GM18907 (cell line): ENCODE measurements at regions not wholly inside any gene's neighbourhood (a gene's known extent, or its start where the extent isn't known, plus 50 kb on each side); places are given as distances from the start of the nearest gene placed in this dataset.
"Not testable (repeated sequence)": the region's sequence is repeated elsewhere in the genome, so short reads cannot be mapped to it uniquely, and the experiment has no call there.

Experiments
- ATAC-seq: cut with Tn5 transposase; IDR thresholded peaks from one replicate; pipeline ENCODE4 v1.9.1; 2021; ENCODE audit warnings: mild to moderate bottlenecking, moderate library complexity; ENCODE audit not compliant: unreplicated experiment

DNA sequence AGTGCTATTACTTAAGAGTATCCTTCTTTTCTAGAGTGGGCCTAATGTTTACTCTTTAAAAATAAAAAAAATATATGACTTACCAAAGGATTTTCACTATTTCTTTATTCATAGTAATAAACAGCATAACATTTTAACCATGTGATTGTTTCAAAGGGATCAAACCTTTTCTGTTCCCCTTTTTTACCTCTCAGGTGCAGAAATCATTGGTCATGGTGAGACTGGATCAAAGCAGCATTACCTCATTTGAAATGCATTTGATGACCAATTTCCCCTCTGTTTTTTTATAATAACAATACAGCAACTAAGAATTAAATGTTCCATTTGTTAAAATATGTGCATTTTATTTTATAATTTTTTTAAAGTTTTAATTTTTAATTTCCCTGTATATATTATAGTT is 598.0 kb upstream of the RGMB start:
- no peak for ATAC-seq

DNA sequence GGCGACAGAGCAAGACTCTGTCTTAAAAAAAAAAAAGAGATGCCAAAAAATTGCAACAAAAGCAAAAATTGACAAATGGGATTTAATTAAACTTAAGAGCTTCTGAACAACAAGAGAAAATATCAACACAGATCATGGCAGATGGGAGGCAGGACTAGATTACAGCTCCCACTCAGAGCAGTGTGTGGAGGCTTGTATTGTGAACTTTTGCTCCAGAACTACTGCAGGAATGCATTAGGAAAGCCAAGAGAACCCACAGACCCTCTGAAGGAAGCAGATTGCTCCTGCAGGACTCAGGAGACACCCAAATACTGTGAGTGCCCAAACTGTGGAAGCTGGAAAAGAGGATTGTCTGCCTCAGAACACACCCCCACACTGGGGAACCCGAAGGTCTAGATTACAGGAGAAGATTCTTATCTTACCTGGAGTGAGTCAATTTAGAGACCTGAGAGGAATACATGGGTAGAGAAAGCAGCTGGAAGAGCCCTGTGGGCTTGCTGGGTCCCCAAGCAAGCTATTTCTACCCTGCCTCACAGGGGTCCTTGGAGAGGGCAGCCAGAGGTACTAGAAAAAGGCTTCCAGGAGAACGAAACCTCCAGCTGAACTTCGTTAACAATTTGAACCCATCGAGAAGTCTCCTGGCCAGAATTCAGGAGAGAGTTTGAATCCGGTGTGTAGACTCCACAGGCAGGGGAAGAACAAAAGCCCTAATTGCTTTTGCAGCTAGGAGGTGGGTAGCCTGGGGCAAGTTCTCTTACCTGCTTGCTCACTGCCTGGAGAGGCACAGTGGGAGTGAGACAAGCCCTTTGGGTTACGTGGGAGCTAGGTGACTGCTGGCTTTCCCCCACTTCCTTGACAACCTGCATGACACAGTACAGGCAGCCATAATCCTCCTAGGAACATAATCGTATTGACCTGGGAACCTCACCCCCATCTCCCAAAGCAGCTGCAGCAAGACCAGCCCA is 593.4 kb upstream of the RGMB start:
- ATAC-seq = no peak

DNA sequence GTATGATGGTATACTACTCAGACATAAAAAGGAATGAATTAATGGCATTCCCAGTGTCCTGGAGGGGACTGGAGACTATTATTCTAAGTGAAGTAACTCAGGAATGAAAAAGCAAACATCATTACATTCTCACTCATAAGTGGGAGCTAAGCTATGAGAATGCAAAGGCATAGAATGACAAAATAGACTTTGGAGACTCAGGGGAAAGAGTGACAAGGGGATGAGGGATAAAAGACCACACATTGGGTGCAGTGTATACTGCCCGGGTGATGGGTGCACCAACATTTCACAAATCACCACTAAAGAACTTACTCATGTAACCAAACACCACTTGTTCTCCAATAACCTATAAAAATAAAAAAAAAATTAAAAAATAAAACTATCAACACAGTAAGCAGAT is 587.3 kb upstream of the RGMB start:
- no peak for ATAC-seq

DNA sequence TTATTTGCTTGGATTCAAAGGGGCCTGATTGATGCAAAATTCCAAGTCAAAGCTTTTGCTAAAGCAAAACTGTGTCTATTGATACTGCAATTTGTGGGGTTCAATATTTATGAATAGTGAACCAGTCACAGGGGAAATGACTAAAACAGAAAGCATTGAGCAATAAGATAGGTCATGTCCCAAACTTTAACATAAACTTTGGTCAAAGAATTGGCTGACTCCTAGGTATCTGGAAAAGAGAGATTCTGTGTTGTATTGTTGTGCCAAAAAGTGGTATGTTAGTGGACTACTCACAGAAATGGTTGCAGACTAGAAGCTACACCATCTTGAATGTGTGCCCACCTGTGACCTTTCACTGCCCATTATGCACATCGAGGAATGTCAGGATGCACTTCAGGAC is 585.5 kb upstream of the RGMB start:
- ATAC-seq = no peak

DNA sequence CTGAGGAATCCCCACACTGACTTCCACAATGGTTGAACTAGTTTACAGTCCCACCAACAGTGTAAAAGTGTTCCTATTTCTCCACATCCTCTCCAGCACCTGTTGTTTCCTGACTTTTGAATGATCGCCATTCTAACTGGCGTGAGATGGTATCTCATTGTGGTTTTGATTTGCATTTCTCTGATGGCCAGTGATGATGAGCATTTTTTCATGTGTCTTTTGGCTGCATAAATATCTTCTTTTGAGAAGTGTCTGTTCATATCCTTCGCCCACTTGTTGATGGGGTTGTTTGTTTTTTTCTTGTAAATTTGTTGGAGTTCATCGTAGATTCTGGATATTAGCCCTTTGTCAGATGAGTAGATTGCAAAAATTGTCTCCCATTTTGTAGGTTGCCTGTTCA is 583.1 kb upstream of the RGMB start:
- ATAC-seq = not testable (repeated sequence)

DNA sequence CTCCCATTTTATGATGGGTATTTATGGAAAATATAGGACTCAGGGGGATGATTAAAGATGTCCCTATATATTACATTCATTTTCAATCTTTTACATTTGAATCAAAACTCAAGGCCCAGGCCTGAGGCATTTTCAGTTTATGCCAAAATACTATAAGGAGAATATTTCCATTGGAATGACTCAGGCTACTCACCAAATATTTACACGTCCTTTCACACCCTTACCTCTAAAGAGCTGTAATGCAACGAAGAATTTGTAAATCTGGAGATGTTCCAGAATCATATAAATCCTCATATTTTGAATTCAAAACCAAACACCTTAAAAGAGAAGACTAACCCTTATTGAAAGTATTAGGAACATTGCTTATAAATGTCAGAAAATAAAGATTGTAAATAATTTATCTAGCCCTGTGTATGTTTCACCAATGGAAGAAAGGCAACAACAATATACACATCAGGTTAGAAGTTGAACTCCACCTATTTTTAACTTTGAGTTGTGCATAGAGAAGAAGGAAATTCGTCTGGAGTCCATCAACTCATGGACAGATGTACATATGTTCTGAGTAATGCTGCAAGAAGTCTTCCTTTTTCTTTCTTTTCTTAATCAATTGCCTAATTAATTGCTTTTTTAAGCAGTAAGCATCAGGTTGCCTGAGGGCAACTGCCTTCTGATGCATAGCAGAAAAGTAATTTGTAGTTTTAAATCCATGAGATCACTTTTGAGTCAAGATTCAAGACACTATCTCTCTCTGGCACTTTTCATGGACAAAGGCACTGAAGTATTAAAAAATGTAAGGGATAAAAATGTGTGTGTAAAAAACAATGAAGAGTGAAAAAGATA is 579.3 kb upstream of the RGMB start:
- ATAC-seq = no peak

DNA sequence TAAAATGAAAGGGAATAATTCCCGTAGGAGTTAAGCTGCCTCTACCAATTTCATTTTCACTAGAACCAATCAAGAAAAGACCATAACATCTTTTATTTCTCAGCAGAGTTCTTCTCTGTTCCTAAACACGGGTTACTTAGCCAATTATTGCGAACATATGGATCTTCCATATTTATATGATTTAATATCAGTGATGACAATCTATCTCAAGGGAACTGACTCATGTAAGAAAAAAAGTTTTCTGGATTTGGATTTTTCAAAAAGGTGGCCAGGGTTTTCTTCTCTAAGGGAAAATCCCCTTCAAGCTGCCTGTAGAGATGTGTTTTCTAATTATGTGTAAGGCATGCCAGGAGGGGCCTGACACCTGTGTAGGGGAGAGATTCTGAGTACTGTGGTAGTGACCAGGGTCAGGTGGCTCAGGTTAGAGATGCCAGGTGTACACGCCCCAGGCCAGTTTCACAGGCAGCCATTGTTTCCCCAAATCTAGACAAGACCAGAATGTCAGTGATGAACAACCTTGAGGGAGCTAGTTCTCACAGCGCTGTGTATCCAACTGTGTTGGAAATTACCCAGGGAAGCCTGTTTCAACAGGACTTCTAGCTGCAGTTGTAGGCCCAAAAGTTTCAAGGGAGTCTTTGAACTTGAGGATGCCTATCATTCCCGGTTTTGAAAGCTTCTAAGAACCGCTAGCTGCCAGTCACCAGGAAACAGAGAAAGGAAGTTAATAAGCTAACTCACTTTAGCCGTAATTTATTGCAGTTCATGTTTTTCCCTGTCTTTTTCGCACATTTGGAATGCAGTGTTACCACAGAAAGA is 572.5 kb upstream of the RGMB start:
- ATAC-seq = no peak

DNA sequence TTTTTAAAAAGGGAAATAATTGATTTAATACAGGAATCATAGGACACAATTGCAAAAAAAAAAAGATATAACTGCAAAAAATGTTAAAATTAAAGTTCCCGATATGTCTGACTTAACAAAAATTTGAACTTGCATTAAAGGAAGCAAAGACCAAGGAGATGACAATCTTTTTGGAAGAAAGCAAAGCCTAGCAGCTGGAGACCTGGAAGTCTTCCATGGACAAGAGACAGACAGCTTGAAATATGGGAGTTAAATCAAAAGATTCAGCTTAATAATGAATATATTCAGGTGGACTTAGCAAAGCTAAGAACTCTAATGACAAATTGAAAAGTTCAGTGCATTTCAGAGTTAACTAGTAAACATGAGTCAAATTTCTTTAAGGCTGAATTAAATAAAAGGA is 568.7 kb upstream of the RGMB start:
- no peak for ATAC-seq

DNA sequence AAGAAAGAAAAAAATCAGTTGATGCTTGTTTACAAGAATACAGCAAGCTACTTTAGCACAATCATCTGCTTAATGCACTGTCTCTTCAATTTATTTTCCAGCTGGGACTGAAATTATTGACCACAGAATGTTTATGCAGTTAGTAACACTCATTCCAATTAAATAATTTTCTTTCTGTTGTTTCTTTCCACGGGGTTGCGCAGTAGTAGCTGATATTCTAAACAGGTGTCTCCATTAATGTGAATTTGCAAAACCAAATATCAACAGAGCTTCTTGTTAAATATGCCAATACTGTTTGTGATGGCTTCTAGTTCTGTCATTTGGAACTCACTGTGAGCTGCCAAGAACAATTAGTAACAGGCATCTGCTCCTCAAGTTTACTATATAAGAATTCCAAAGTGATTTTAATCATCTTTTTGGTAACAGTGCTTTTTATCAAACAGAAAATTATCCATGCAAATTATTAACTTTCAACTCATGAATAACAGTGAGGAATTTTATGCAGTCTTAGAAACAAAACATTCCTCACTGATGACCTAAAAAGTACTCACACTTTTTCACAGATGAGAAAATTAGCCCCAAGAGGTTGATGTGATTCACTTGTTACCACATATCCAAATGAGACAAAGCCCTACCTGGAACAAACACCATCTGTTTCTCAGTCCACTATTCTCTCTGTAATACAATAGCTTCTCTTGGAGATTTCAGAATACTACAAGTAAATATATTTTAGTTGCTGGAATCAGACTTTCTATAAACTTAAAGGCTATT is 567.6 kb upstream of the RGMB start:
- ATAC-seq = no peak

DNA sequence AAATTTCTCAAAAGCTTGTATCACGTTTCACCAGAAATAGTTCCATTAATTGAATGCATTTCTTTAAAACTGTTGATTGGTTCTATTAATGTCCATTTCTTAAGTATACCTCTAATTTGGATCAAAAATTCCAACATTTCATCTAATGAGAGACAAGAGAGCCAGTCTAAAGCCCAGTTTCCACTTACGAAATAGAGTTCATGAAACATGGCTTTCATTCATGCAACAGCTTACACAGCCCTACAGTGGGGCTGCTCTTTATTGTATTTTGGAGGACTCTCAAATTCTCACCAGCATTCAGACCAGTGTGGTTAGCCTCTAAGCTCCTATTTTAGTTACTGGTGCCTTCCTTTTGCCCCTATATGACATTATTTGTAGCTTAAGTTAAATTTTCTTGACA is 566.9 kb upstream of the RGMB start:
- ATAC-seq = no peak

DNA sequence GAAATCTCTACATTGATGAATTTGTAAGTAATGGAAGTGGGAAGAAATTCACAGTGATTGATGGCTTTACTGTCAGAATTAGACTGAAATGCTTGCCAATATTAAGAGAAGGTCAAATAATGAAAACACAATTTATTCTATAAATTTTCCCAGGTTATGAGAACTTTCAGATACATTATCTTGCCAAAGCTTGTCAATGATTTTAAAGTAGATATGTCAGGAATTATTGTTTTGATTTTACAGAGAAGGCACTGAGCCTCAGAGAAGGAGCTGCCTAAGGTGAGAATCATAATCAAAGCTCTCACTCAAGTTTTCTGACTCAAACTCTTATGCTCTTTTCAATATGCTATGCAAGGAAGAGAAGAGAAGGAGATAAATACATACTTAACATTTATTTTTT is 564.0 kb upstream of the RGMB start:
- no peak for ATAC-seq

DNA sequence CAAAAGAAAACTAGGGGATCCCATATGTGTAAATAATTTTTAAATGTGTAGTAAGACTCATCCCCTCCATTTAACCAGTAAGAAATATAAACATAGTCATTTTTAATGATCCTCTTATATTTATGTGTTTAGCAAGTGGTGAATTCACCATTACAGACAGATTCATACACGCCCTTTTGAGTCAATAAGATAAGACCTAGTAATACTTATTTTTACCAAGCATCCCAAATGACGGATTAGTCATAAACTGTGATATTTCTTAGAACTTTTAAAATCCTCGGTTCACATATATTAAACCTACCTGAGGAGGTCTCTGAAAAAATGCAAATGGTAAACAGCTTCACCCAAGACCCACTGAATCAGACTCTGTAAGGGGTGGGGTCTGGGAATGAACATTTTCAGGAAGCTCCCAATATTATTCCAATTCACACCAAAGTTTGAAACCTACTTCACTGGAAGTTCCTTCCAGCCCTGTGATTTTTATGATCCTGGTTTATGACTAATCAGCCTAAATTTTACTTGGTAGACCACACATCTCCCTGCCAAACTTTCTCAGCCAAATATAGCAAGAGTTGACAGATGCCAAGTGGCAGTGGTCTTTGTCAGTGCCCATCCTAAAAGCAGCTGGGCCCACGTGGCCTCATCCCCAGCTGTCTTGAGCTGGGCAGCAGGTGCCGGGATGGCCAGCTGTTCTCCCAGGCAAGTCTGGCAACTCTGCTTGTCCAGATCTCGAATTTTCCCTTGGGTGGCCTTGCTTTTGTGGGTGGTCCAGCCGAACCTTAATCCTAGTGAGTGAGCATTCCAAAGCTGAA is 559.0 kb upstream of the RGMB start:
- ATAC-seq = no peak

DNA sequence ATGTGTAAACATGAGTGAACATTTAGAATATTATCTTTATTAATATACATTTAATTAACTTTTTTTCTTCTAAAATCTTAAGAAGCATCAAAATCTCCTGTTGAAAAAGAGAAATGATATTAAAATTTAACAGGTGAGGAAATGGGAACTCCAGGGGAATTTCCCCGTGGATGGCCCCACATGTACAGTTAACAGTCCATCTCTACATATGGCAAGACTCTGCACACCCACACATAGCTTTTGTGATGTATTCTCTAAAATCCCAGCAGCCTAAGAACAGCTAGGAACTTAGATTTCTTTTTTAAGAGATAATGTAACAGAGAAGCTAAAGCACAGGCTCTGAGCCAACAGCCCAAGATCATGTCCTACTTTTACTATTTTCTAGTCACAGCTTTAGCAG is 556.3 kb upstream of the RGMB start:
- peak; percentile 81 for ATAC-seq

DNA sequence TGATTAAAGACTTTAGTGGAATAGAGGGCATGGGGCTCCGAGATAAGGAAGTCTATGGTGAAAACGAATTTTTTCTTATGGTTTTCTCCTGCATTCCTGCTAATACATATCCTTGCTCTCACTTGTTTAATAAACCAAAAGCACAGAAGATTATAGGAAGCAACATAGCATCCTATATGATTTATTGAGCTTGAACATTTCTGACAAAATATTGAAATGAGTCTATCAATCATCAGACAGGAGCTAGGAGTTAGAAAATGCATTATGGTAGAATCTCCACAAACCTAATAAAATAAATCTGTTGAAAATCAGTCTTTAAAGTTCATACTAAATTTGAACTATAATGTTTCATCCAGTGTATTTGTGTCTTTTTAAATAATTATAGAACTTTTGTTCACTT is 554.6 kb upstream of the RGMB start:
- no peak for ATAC-seq

DNA sequence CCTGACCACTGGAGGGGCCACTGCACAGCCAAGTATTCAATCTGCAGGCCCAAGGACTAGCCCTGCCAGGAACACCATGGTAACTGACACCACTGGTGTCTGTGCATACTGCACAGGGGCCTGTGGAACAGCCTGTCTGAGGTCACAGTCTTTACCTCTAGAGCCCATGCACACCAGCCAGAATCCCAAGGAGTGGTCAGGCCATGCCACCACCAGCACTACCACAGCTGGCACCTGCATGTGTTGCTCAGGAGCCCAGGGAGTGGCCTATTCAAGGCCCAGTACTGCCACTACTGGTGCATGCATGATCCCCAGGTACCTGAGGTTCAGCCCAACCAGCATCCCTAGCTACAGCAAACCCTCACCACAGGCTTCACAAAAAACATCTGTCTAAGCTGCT is 546.0 kb upstream of the RGMB start:
- ATAC-seq = no peak

DNA sequence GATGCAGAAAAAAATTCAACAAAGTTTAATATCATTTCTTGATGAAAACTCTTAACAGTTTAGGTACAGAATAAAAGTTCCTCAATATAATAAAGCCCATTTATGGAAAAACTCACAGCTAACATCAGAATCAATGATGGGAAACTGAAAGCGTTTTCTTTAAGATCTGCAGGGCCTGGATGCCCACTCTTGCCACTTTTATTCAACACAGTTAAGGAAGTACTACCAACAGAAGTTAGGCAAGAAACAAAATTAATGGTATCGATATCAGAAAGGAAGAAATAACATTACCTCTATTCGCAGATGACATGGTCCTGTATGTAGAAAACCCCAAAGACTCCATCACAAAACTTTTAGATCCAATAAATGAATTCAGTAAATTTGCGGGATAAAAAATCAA is 542.4 kb upstream of the RGMB start:
- no peak for ATAC-seq

DNA sequence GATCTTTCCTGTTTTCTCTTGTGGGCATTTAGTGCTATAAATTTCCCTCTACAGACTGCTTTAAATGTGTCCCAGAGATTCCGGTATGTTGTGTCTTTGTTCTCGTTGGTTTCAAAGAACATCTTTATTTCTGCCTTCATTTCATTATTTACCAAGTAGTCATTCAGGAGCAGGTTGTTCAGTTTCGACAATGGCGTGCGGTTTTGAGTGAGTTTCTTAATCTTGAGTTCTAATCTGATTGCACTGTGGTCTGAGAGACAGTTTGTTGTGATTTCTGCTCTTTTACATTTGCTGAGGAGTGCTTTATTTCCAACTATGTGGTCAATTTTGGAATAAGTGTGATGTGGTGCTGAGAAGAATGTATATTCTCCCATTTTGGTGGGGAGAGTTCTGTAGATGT is 535.7 kb upstream of the RGMB start:
- ATAC-seq = not testable (repeated sequence)

DNA sequence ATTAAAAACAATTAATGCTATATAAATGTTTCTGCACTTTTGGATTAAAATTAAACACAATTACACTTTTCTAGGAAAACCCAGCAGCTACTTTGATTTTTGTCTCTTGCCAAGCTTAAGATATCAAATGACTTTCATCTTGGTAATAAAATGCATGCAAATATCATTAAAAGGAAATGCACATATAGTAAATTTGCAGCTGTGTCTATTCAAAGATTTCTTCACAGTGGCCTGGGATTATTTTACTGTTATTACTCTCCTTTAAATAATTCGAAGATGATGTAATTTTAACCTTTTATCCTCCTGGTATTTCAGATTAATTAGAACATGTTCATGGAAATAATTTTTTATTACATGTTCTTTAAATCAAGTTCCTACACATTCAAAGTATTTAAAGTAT is 529.5 kb upstream of the RGMB start:
- no peak for ATAC-seq

DNA sequence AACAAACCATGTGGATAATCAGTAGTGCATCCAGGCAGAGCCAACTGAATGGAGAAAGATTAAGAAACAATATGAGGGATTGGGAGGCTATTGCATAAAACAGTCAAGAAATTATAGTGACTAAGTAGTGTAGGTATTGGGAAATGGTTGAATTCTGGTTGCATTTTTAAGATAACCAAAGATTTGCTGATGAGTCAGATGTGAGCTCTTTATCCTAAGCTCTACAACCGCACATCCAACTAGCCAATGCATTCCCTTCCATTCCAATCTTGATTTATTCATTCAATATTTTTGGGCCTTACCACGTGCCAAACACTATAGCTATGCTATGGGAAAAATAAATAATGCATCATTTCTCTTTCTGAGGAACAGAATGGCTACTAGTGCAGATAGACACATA is 524.5 kb upstream of the RGMB start:
- ATAC-seq = no peak

DNA sequence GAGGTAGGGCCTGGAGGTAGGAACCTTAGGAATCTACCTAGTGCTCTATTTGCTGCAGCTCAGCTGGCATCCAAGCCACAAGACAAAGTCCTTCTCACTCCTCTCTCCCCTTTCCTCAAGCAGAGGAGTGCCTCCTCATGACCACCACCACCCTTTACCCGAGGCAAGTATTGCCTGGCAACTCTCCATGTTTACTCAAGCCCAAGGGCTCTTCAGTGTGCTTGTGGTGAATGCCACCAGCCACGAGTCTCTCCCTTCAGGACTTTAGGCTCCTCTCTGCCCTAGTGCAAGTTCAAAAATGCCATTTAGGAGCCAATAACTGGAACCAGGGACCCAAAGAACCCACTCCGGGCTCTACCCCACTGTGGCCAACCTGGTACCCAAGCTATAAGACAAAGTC is 514.5 kb upstream of the RGMB start:
- ATAC-seq = no peak
